ENCODE measurements at regions not wholly inside any gene's neighbourhood (a gene's known extent, or its start where the extent isn't known, plus 50 kb on each side); places are given as distances from the start of the nearest gene placed in this dataset.

- TF ChIP-seq CTCF (IDR thresholded peaks at IDR 0.05; ENCODE audit: low read depth, low read length) = no peak
- no peak for DNase-seq (ENCODE audit: extremely low read depth, low read depth)
Measured at GRCh38 chr2:224325941-224326340, 76.0 kb downstream of the FAM124B start.

GRCh38 chr2:224324604-224325003, 77.3 kb downstream of the FAM124B start:
- no peak for DNase-seq (ENCODE audit: extremely low read depth, low read depth)
- no peak for TF ChIP-seq CTCF (IDR thresholded peaks at IDR 0.05; ENCODE audit: low read depth, low read length)

- DNase-seq (ENCODE audit: extremely low read depth, low read depth) = no peak
- TF ChIP-seq CTCF (IDR thresholded peaks at IDR 0.05; ENCODE audit: low read depth, low read length) = no peak
Measured at GRCh38 chr2:224320660-224321059, 81.2 kb downstream of the FAM124B start.

- DNase-seq (ENCODE audit: extremely low read depth, low read depth) = no peak
- no peak for TF ChIP-seq CTCF (IDR thresholded peaks at IDR 0.05; ENCODE audit: low read depth, low read length)
Measured at GRCh38 chr2:224319750-224320149, 82.2 kb downstream of the FAM124B start.

- DNase-seq (ENCODE audit: extremely low read depth, low read depth) = no peak
- TF ChIP-seq CTCF (IDR thresholded peaks at IDR 0.05; ENCODE audit: low read depth, low read length) = no peak
Measured at GRCh38 chr2:224312741-224313140, 89.2 kb downstream of the FAM124B start.

GRCh38 chr2:224310943-224311625, 90.8 kb downstream of the FAM124B start:
- no peak for DNase-seq (ENCODE audit: extremely low read depth, low read depth)
- no peak for TF ChIP-seq CTCF (IDR thresholded peaks at IDR 0.05; ENCODE audit: low read depth, low read length)

GRCh38 chr2:224309176-224309575, 92.7 kb downstream of the FAM124B start:
- DNase-seq (ENCODE audit: extremely low read depth, low read depth) = no peak
- no peak for TF ChIP-seq CTCF (IDR thresholded peaks at IDR 0.05; ENCODE audit: low read depth, low read length)

Data from AG09319 (cell line).